ENCODE measurements at regions not wholly inside any gene's neighbourhood (a gene's known extent, or its start where the extent isn't known, plus 50 kb on each side); places are given as distances from the start of the nearest gene placed in this dataset.

GRCh38 chr10:28214219-28214618, 88.6 kb downstream of the MPP7 start:
- DNase-seq = no peak
- no peaks in the 10 kb centered on the region for H3K36me3 Mint-ChIP-seq
- CTCF ChIA-PET = no interaction called here

GRCh38 chr10:28211759-28212158, 91.1 kb downstream of the MPP7 start:
- H3K27me3 Mint-ChIP-seq = no peaks in the 10 kb centered on the region
- no peak overlapping the region for H3K27ac Mint-ChIP-seq
- H3K4me3 Mint-ChIP-seq = no peak overlapping the region
- ATAC-seq = no peak
- H3K36me3 Mint-ChIP-seq = no peaks in the 10 kb centered on the region
- CTCF ChIA-PET = no interaction called here
- no peaks in the 10 kb centered on the region for H3K4me1 Mint-ChIP-seq
- no peaks in the 10 kb centered on the region for H3K9me3 Mint-ChIP-seq (ENCODE audit: low read depth)
- no peak for DNase-seq

More at GRCh38 chr10:28214219-28214618, 88.6 kb downstream of the MPP7 start:
- Mint-ChIP-seq H3K4me1 (peaks cover 6% of the 10 kb centered on the region), H3K4me3 (no peak overlapping the region), H3K27ac (no peak overlapping the region), H3K27me3 (no peaks in the 10 kb centered on the region), H3K9me3 (ENCODE audit: low read depth) (no peaks in the 10 kb centered on the region)
- ATAC-seq = no peak

GRCh38 chr10:28207799-28208198, 95.1 kb downstream of the MPP7 start:
- no peak for ATAC-seq
- H3K4me1 Mint-ChIP-seq = no peaks in the 10 kb centered on the region
- H3K36me3 Mint-ChIP-seq = no peaks in the 10 kb centered on the region
- DNase-seq = no peak
- H3K27ac Mint-ChIP-seq = no peak overlapping the region
- no peaks in the 10 kb centered on the region for H3K27me3 Mint-ChIP-seq
- H3K9me3 Mint-ChIP-seq (ENCODE audit: low read depth) = no peaks in the 10 kb centered on the region
- CTCF ChIA-PET = no interaction called here
- H3K4me3 Mint-ChIP-seq = no peak overlapping the region

- Mint-ChIP-seq H3K4me3 (no peak overlapping the region), H3K27ac (no peak overlapping the region), H3K27me3 (no peaks in the 10 kb centered on the region), H3K36me3 (no peaks in the 10 kb centered on the region), H3K9me3 (ENCODE audit: low read depth) (no peaks in the 10 kb centered on the region), H3K4me1 (no peaks in the 10 kb centered on the region)
- CTCF ChIA-PET = interaction anchor here (1.4 kb wide), 1 partner anchor 191 kb away, joined by 3 read pairs; no protein-coding TSS in a partner anchor
- DNase-seq (no peak), ATAC-seq (no peak)
Observed at GRCh38 chr10:28202941-28203352, 99.9 kb downstream of the MPP7 start.

GRCh38 chr10:28201410-28202400, 101.2 kb downstream of the MPP7 start:
- no peak for ATAC-seq
- CTCF ChIA-PET = interaction anchor here (1.4 kb wide), 1 partner anchor 192 kb away, joined by 3 read pairs; no protein-coding TSS in a partner anchor
- no peaks in the 10 kb centered on the region for H3K27me3 Mint-ChIP-seq
- H3K36me3 Mint-ChIP-seq = no peaks in the 10 kb centered on the region
- H3K9me3 Mint-ChIP-seq (ENCODE audit: low read depth) = no peaks in the 10 kb centered on the region
- DNase-seq = no peak
- H3K4me3 Mint-ChIP-seq = no peak overlapping the region
- H3K27ac Mint-ChIP-seq = no peak overlapping the region
- no peaks in the 10 kb centered on the region for H3K4me1 Mint-ChIP-seq

GRCh38 chr10:28200775-28201174, 102.1 kb downstream of the MPP7 start:
- Mint-ChIP-seq H3K27ac (no peak overlapping the region), H3K27me3 (no peaks in the 10 kb centered on the region), H3K4me1 (no peaks in the 10 kb centered on the region), H3K4me3 (no peak overlapping the region), H3K36me3 (no peaks in the 10 kb centered on the region), H3K9me3 (ENCODE audit: low read depth) (no peaks in the 10 kb centered on the region)
- no peak for DNase-seq
- CTCF ChIA-PET = no interaction called here
- ATAC-seq = no peak

GRCh38 chr10:28199941-28200340, 102.9 kb downstream of the MPP7 start:
- Mint-ChIP-seq H3K27me3 (no peaks in the 10 kb centered on the region), H3K4me1 (no peaks in the 10 kb centered on the region), H3K9me3 (ENCODE audit: low read depth) (no peaks in the 10 kb centered on the region), H3K36me3 (no peaks in the 10 kb centered on the region), H3K27ac (no peak overlapping the region), H3K4me3 (no peak overlapping the region)
- no peak for ATAC-seq
- CTCF ChIA-PET = no interaction called here
- DNase-seq = no peak

- no peak for ATAC-seq
- no peak overlapping the region for H3K27ac Mint-ChIP-seq
- no peaks in the 10 kb centered on the region for H3K27me3 Mint-ChIP-seq
- H3K4me1 Mint-ChIP-seq = peaks cover 2% of the 10 kb centered on the region
- H3K36me3 Mint-ChIP-seq = no peaks in the 10 kb centered on the region
- no peaks in the 10 kb centered on the region for H3K9me3 Mint-ChIP-seq (ENCODE audit: low read depth)
- no peak for DNase-seq
- H3K4me3 Mint-ChIP-seq = no peak overlapping the region
- CTCF ChIA-PET = no interaction called here
Observed at GRCh38 chr10:28190196-28190595, 112.7 kb downstream of the MPP7 start.

GRCh38 chr10:28188526-28188925, 114.3 kb downstream of the MPP7 start:
- Mint-ChIP-seq H3K4me1 (peaks cover 2% of the 10 kb centered on the region), H3K9me3 (ENCODE audit: low read depth) (no peaks in the 10 kb centered on the region), H3K27me3 (no peaks in the 10 kb centered on the region), H3K4me3 (no peak overlapping the region), H3K36me3 (no peaks in the 10 kb centered on the region), H3K27ac (no peak overlapping the region)
- CTCF ChIA-PET = no interaction called here
- DNase-seq (no peak), ATAC-seq (no peak)

- no peak for DNase-seq
- no peaks in the 10 kb centered on the region for H3K27me3 Mint-ChIP-seq
- H3K4me1 Mint-ChIP-seq = peaks cover 2% of the 10 kb centered on the region
- no peak overlapping the region for H3K27ac Mint-ChIP-seq
- H3K9me3 Mint-ChIP-seq (ENCODE audit: low read depth) = no peaks in the 10 kb centered on the region
- H3K36me3 Mint-ChIP-seq = no peaks in the 10 kb centered on the region
- no peak overlapping the region for H3K4me3 Mint-ChIP-seq
- no peak for ATAC-seq
- CTCF ChIA-PET = no interaction called here
Observed at GRCh38 chr10:28186887-28187578, 115.8 kb downstream of the MPP7 start.

GRCh38 chr10:28186461-28186860, 116.4 kb downstream of the MPP7 start:
- ATAC-seq (no peak), DNase-seq (no peak)
- Mint-ChIP-seq H3K4me3 (no peak overlapping the region), H3K27me3 (no peaks in the 10 kb centered on the region), H3K27ac (no peak overlapping the region), H3K4me1 (peaks cover 2% of the 10 kb centered on the region), H3K36me3 (no peaks in the 10 kb centered on the region), H3K9me3 (ENCODE audit: low read depth) (no peaks in the 10 kb centered on the region)
- CTCF ChIA-PET = no interaction called here

- Mint-ChIP-seq H3K4me1 (peaks cover 1% of the 10 kb centered on the region), H3K36me3 (no peaks in the 10 kb centered on the region), H3K9me3 (ENCODE audit: low read depth) (no peaks in the 10 kb centered on the region), H3K27me3 (no peaks in the 10 kb centered on the region), H3K4me3 (no peak overlapping the region), H3K27ac (no peak overlapping the region)
- ATAC-seq = no peak
- no peak for DNase-seq
- CTCF ChIA-PET = no interaction called here
Observed at GRCh38 chr10:28184810-28185209, 118.1 kb downstream of the MPP7 start.

- CTCF ChIA-PET = interaction anchor here (0.8 kb wide), 1 partner anchor 439 kb away, joined by 3 read pairs; no protein-coding TSS in a partner anchor
Observed at GRCh38 chr10:28181478-28182096, 121.3 kb downstream of the MPP7 start.

More at GRCh38 chr10:28181478-28182096, 121.3 kb downstream of the MPP7 start:
- ATAC-seq (no peak), DNase-seq (no peak)
- no peak overlapping the region for H3K27ac Mint-ChIP-seq
- no peak overlapping the region for H3K4me3 Mint-ChIP-seq
- peaks cover 1% of the 10 kb centered on the region for H3K36me3 Mint-ChIP-seq
- no peaks in the 10 kb centered on the region for H3K27me3 Mint-ChIP-seq
- no peaks in the 10 kb centered on the region for H3K9me3 Mint-ChIP-seq (ENCODE audit: low read depth)
- peaks cover 19% of the 10 kb centered on the region for H3K4me1 Mint-ChIP-seq
